ENCODE measurements at regions not wholly inside any gene's neighbourhood (a gene's known extent, or its start where the extent isn't known, plus 50 kb on each side); places are given as distances from the start of the nearest gene placed in this dataset.

DNA sequence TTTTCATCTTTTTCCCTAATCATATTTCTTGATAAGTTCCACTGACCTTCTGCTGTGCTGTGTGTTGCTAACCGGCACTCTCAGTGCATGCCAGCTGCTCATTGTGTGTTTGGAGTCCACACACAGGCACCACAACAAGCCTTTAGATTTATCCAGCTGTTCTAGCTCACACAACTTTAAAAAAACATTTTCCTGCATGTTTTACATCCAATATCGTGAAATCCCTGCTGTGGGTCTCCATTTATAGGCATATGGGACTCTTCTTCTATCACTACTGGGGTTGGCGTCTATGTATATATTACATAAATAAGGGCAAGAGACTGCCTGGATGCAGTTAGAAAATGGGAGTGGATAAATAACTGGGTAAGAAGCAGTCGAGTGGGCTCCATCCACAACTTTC is 183.6 kb upstream of the ADARB2 start:
- DNase-seq, result no peak

DNA sequence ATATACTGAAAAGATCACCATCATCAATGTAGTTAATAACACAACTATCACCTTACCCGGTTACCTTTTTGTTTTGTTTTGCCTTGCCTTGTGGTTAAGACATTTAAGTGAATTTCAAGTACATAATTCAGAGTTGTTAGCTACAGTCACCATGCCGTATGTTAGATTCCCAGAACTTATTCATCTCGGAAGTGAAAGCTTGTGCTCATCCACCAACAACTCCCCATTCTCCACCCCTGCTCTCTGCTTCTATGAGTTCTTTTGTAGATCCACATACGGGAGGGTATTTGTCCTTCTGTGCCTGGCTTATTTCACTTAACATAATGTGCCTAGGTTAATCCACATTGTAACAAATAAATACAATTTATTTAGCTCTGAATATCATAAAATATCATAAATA is 182.8 kb upstream of the ADARB2 start:
- no peak for DNase-seq

DNA sequence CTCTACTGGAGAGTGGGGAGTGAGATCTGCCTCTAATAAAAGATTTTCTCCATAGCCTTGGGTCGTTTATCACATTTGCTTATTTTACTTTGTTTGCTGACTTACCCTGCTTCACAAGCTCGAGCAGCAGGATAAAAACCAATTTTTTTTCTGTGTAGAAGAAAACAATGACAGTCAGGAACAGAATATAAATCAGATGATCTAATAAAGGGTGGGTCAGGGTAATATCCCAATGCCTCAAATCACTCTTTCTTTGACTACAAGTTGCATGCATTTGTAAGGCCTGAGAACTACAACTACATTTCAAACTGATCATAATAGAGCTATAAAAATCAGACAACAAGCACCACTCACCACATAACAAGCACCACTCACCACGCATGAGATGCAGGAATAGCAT is 174.4 kb upstream of the ADARB2 start:
- DNase-seq, result no peak

DNA sequence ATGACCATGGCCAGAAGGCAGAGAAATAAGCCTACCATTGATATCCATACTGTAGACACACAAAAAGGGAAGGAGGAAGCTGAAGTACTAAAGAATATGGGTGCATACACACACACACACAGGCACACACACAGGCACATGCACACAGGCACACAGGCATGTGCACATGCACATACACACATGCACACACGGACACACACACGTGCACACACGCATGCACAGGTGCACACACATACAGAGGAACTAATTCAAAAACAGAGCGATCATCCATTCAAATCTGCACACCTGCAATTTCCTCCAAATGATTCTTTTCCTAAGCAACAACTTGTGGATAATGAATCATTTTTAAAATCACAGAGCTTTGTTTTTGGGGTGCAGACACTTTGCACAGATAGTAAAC is 166.7 kb upstream of the ADARB2 start:
- no peak for DNase-seq

DNA sequence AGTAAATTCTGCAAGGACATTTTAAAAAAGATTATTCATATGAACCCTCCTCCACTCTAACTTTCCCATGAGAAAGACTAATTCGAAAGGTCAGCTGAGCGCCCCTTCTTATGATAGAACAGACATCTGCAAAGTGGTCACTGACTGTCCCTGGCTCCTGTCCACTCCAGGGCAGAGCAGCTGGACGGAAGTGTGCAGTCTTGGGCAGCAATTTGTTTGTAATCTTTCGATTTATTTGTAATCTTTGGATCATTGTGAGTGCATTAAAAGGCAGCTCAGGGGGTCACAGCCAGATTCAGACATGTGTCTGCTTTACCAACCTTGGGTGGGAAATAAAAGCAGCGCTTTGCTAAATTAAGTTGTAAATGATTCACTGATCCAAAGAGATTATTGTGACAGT is 158.8 kb upstream of the ADARB2 start:
- no peak for DNase-seq

DNA sequence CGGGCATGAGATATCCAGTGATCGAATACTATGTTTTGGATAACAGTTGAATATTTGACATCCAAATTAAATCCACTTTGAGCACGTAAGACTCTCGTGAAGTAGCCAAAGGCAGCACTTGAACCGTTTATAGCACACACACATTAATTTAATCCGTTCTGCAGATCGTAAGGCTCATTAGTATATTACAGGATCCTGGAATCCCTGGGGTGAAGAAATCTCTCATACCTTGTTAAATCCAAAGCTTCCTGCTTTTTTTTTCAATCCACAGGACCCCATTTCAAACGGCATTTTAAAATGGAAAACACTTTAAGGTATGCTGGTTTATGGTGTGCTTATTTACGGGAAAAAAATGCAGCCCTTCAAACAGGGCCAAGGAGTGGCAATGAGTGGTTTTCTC is 158.4 kb upstream of the ADARB2 start:
- DNase-seq, result no peak

DNA sequence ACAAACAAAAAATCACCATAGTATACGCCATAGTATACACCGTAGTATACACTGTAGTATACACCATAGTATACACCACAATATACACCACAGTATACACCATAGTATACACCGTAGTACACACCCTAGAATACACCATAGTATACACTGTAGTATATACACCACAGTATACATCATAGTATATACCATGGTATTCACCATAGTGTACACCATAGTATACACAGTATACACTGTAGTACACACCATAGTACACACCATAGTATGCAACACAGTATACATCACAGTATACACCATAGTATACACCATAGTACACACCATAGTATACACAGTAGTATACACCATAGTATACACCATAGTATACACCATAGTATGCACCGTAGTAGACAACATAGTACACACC is 157.6 kb upstream of the ADARB2 start:
- DNase-seq, result no peak

DNA sequence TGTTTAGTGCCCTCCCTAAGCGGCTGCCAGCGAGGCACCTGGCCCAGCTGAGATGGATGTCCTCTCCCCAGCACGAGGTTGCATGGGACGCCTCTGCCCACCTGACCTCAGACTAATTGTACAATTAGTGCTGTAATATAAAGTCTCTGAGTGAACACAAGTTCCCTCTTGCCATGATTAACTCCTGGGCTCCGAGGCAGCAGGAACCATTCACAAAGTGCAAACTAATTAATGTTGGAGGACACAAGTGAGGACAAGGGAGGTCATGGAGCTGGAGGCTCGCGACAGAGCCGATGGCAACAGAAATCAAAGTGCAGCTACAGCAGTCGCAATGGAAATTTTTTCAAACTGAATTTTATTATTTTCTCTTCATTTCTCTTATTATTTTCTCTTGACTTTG is 156.6 kb upstream of the ADARB2 start:
- no peak for DNase-seq

DNA sequence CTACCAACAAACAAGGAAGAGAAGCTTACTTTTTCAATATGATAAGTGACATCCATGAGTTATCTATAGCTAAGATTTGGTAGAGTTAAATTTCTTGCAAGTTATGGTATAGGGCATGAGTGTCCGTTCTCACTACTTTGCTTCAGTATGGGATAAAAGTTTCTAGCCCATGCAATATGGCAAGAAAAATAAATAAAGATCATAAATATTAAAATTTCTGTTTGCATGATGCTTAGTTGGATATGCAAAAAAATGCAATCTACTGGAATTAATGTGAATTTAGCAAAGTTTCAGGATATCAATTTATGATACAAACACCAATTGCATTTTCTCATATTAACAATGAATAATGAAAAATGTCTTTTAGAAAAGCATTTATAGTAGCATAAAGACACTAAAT is 148.7 kb upstream of the ADARB2 start:
- no peak for DNase-seq

DNA sequence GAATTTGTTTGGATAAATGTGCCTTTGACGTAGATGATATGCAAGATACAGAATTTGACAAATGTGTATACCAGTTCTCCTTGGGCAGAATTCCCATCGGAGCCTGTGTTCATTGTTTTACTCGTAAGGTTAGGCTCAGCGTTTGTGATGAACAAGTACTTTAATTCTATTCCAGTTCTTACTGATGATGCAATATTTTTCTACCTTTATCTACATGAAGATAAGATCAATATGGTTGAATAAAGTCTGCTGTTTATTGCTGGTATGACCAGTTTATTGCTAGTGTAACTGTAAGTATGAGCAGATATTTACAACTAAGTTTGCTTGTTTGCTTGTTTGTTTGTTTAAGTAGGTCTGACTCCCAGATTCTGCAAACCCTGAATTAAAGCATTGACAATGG is 145.4 kb upstream of the ADARB2 start:
- no peak for DNase-seq

DNA sequence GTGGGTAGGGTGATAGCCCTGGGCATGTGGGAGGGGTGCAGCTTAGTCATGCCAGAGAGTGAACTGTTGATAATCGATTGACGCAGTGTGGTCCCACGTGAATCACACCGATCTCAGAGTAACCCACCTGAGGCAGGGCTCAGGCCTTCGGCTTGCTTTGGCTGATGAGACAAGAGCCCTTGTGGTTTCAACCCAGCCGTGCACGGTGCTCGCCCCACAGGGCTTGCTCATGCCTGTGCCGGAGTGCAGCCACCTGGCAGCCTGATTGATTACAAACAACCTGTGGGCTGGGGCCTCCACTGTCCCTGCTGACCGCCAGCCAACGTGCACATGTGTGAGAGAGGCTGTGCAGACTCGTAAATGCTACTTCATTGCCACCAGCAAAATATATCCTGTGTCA is 144.9 kb upstream of the ADARB2 start:
- DNase-seq, result no peak

DNA sequence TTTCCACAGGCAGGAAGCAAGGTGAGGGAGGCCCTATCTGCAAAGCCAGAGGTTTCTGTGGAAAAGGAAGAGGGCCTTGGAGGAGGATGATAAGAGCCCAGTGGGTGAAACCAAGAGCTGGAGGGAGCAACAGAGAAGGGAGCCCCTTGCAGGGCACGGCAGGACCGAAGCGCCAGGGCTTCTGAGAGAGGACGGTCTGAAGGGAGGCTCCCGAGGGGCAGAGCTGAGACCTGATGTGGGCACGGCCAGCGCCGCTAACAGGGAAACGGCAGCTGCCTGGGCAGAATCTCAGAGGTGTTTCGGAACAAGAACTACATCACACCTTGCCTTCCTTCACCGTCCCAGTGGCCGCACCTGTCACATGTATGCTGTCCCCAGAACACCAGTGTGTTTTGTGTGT is 144.3 kb upstream of the ADARB2 start:
- DNase-seq, result no peak

DNA sequence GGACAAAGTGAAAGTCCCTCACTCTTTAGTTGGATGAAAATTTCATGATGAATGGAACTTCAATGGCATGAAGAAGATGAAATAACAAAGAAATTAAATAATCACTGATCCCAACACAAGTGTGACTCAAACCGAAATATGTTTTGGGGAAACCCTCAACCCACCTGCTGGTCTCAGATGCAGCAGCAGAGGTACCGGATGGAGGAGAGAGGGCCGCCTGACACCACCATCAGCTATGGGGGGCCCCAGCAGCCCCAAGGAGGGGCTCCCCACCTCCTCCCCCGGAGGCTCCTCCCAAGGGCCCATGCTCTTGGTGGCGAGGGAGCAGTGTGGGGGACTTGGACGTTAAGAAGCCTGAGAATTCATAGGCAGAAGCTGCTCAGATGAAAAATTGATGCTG is 137.2 kb upstream of the ADARB2 start:
- DNase-seq, result no peak

DNA sequence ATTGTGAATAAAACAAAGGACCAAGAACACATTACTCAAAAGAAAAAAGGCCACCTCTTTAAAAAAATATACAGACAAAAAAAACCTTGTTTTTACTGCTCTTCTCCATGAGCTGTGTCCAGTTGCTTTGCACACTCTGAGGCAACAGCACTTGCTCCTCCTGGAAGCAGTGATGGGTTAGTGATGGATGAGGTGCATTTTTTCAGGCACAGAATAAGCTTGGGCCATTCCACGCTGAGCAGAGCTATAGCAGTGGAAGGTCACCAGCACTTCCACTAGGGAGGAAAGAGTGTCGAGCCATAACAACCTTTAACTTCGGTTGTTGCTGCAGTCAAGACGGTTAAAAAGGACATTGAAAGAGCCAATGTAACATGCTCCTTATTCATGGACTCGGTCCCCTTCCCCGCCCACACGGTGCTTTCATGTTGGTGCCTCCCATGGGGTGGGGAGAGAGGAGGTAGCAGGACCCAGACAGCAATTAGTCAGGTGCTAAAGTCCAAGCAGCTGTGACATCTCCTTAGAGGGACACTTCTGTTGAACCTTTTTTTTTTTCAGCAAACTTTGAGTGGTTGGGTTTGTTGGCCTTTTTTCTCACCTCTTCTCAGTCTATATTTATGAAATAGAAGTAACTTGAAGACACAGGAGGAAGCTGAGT is 136.5 kb upstream of the ADARB2 start:
- DNase-seq, result no peak

DNA sequence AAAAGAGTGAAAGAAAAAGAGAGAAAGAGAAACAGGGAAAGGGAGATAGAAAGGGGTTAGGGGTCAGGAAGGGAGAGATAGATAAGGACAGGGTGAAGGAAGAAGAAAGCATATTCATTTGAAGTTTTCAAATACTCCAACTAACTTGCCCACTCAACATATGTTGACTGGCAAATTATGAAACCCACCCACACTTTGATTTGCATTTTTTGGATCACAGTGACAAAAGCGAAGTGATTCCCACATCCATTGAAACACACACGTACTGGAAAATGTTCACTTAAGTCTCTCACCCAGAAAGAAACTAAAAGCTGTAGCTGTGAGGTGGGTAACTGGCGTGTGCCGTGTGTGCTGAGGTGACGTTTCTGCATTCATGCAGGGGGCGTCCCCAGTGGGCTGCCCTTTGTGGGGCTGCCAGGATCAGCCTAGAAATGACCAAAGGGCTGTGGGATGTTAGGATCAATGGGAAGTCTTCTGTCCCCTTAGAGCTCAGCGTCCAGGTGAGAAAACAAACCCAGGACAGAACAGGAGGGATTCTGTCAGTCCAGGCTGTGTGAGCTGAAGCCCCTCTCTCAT is 134.9 kb upstream of the ADARB2 start:
- DNase-seq, result no peak

DNA sequence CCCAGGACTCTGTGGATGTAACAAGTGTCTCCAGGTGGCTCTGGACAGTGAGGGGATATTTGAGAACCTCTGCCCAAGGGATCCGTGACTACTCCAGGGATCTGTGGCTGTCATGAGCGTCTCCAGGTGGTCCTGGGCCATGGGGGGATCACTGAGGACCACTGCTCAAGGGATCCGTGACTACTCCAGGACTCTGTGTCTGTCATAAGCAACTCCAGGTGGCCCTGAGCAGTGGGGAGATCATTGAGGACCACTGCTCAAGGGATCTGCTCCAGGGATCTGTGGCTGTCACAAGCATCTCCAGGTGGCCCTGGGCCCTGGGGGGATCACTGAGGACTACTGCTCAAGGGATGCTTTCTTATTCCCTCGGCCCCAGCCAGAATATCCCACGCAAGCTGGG is 133.2 kb upstream of the ADARB2 start:
- no peak for DNase-seq

DNA sequence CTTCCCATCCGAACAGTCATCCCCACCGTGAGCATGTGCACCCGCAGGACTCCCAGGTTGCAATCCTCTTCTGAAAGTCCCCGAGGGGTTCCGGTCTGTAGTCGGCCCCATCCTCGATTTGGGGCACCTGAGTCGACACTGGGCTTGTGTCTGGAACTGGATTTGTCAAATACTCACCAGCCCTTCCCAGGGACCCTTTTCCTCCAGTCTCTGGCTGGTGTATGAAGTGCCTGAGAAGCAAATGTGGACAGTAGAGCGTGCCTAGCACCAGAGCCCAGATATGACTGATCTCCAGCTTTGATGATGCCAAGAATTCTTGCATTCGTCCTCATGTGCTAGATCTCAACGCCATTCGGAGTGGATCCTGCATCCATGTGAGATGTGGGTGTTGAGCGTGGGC is 132.5 kb upstream of the ADARB2 start:
- no peak for DNase-seq

DNA sequence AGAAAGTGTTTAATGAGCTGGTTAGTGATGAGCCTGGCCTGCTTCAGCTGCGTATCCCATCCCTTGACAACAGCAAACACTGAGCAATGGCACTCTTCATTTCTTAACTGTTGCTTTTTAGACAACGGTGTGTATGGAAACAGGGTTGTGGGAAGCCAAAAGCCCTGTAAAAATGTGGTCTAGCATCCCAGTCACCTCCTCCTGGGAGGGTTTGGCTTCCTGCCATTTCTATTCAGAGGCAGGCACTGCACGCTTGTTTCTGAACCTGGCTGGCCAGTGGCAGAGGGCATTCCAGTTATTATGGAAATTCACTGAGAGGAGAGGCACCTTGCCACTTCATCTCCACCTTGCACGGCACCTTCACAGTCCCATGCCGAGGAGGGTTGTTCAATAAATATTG is 123.0 kb upstream of the ADARB2 start:
- no peak for DNase-seq

DNA sequence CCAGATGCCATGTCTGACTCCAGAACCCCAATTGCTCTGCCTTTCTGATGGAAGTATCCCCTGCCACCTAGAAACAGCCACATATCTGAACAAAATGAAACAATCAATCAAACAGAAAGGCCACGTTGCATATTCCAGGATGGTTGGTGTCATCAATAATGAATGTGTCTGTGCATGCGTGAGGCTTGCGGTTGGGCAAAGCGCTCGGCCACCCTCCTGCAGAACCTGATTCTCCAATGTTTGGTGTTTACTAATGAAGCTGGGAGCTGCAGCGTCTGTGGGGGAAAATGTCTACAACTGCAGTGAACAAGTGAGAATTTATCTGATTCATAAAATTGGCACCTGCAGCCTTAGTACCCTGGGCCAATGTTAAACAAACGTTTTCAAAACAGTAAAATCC is 121.2 kb upstream of the ADARB2 start:
- DNase-seq, result no peak

DNA sequence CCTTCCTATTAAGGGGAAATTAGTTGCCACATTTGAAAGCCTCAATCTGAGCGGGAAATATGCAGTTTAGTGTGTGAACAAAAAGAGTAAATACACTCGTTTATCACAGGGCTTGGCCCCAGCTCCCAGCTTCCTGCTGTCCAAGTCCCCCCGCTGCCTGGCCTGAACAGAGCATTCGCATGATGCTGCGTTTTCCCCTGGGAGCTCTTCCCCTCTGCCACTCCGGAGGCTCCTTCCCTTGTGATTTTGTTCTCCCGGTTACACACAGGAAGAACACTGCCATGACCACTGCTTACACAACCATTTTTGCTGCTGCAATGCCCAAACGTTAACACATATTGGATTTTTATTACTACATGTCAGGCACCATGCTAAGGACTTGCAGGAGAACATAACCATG is 120.7 kb upstream of the ADARB2 start:
- DNase-seq, result no peak

DNA sequence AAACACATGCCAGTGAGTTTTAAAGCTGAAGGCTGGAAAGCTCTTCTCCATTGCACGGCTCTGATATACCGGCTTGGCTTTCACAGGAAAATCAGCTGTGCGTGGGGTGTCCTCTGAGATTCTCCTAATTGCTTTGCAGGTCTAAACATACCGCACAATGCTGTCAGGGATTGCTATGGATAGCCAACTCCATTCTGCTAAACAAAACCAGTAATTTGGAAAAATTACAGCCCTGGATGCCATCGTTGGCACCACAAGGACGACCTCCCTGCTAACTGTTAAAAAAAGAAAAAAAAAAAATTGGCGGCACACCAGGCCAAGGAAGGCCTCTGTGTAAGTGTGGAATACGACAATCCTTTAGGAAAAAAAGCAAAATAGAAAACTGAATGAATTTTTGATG is 118.6 kb upstream of the ADARB2 start:
- DNase-seq, result no peak

DNA sequence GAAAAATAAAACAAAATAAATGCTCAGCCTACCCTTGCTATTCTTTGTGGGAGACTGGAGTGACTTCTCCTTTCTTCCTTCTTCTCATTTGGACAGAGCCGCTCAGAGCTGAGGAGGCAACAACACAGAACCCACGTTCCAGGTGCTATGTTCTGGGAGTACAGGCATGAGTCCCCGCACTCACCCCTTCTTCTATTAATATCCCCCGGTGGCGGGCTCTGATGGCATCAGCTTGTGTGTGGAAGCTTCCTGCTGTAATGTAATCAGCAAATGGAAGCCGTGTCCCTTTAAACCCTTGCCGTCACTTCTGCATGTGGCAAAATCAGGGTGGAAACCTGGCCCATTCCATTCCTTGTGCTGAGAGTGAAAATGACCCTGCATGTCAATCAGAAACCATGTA is 116.9 kb upstream of the ADARB2 start:
- DNase-seq, result no peak

DNA sequence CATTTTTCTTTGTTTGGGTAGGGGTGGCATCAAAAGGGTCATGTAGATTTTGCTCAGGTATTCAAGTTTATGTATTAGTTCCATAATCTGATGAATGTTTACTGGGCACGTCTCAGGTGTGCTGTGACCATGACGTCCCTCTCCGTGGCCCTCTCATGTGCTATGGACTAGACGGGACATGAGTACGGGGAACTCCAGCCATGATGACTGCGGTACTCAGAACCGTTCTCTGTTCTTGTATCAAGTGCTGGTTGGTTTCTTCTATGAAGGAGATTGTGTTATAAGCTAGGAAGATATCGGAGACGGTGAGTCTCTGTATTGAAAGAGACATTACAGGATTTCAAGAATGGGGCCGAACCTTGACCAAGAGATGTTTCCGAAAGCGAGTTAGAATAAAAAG is 116.5 kb upstream of the ADARB2 start:
- no peak for DNase-seq

DNA sequence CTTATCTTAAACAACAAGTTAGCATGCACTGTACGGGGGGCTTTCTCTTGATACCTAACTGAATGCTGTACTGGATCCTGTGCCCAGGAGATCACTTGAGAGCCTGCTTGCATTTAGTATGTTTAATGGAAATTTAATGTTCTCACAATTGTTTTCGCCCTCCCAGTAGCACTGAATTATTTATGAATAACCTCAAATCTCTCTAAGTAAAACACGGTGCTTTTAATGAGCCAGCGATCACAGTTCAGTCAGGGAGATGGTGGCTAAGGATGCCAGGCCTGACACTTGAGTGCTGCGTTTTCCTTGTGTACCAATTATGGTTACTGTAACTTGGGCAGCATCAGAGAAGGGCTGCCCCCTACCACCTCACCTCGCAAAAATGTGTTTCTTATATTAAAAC is 115.5 kb upstream of the ADARB2 start:
- no peak for DNase-seq

DNA sequence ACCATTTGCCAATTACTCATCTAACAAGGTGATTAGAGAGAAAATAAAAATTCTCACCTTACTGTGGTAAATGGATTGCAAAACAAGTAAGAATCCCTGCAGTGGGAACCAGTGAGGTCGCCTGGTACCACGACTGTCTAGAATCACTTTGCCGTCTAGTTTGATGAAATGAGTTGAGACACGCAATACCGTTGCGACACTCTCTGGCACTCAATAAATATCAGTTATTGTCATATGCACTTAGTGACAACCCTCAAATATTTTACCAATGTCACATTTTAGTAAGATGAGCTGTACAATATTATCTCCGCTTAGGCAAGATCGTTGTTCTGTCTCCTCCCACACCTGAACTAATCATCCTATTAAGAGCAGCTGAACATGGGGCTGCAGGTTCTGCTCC is 114.4 kb upstream of the ADARB2 start:
- no peak for DNase-seq
